ENCODE measurements at regions not wholly inside any gene's neighbourhood (a gene's known extent, or its start where the extent isn't known, plus 50 kb on each side); places are given as distances from the start of the nearest gene placed in this dataset.

GRCh38 chr3:118527514-118528044 is 507.1 kb downstream of the IGSF11 start:
- TF ChIP-seq CTCF (IDR thresholded peaks at IDR 0.05; ENCODE audit: low read length) (no peak), EZH2 (optimal IDR thresholded peaks at IDR 0.05; ENCODE audit: low read depth, low read length) (no peak), EZH2phosphoT487 (IDR thresholded peaks at IDR 0.05; ENCODE audit: low read length) (no peak)

All from MM.1S (cell line).